ENCODE measurements at regions not wholly inside any gene's neighbourhood (a gene's known extent, or its start where the extent isn't known, plus 50 kb on each side); places are given as distances from the start of the nearest gene placed in this dataset.

DNA sequence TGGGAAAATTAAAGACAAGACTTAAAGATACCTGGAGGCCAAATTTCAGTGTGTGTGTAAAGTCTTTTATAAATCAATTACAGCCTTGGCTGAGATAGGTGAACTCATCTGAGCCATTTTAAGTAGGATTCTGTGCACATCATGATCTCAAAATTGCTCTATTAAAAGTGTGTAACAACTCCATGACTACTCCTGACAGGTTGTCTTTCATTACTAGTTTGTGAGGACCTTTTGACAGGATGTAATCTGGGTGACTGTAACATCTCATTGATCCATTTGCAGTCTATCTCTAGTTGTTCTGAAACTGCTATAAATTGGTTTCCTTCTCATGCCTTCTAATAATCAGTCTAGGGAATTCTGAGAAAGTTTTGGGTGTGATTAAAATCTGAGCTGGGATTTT is 753.3 kb downstream of the SLITRK5 start:
- Histone ChIP-seq H3K36me3 (ENCODE audit: control insufficient read depth in 2 of 2, insufficient read depth in 2 of 2, low read length in 1 of 2) (no peaks in the 10 kb centered on the region), H3K9me3 (ENCODE audit: control insufficient read depth in 2 of 2, insufficient read depth in 1 of 2, low read depth in 1 of 2, low read length in 1 of 2) (peaks cover 0 to 4% of the 10 kb centered on the region in 2 donors), H3K4me3 (ENCODE audit: low read depth in 1 of 2, low read length in 2 of 2) (no peak overlapping the region), H3K27ac (ENCODE audit: low read depth in 2 of 2, low read length in 1 of 2) (no peak overlapping the region), H3K4me1 (ENCODE audit: control insufficient read depth in 2 of 2, insufficient read depth in 2 of 2, low read length in 1 of 2) (no peaks in the 10 kb centered on the region), H3K27me3 (ENCODE audit: control insufficient read depth in 1 of 2, insufficient read depth in 2 of 2, low read length in 2 of 2) (no peaks in the 10 kb centered on the region)

GRCh38 chr13:88426661-88427060 is 755.5 kb downstream of the SLITRK5 start:
- no peaks in the 10 kb centered on the region for H3K27me3 ChIP-seq (ENCODE audit: control insufficient read depth in 1 of 2, insufficient read depth in 2 of 2, low read length in 2 of 2)
- no peaks in the 10 kb centered on the region for H3K36me3 ChIP-seq (ENCODE audit: control insufficient read depth in 2 of 2, insufficient read depth in 2 of 2, low read length in 1 of 2)
- H3K27ac ChIP-seq (ENCODE audit: low read depth in 2 of 2, low read length in 1 of 2) = no peak overlapping the region

DNA sequence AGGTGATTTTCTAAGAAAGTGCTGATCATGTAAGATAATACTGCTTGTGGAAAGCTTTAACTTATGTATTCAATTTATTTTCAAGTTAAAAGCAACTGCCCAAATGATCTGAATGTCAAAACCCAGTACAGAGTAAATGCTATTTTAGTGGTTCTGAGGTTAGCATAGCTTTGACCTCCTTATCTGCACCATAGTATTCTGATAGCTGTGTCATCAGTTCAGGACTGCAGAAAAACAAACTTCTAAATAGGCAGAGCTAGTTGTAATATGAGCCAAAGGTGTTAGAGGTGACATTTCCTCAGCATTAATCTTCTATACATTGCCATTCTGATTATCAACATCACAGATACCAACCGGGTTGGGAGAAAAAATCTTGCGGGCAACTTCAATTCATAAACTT is 758.7 kb downstream of the SLITRK5 start:
- H3K36me3 ChIP-seq (ENCODE audit: control insufficient read depth in 2 of 2, insufficient read depth in 2 of 2, low read length in 1 of 2) = no peaks in the 10 kb centered on the region
- peaks cover 0 to 4% of the 10 kb centered on the region in 2 donors for H3K9me3 ChIP-seq (ENCODE audit: control insufficient read depth in 2 of 2, insufficient read depth in 1 of 2, low read depth in 1 of 2, low read length in 1 of 2)
- no peaks in the 10 kb centered on the region for H3K4me1 ChIP-seq (ENCODE audit: control insufficient read depth in 2 of 2, insufficient read depth in 2 of 2, low read length in 1 of 2)
- 34 to 39% methylated on average over 2 of the region's 2 CpGs for WGBS, 2 donors
- H3K27ac ChIP-seq (ENCODE audit: low read depth in 2 of 2, low read length in 1 of 2) = no peak overlapping the region
- no peaks in the 10 kb centered on the region for H3K27me3 ChIP-seq (ENCODE audit: control insufficient read depth in 1 of 2, insufficient read depth in 2 of 2, low read length in 2 of 2)
- no peak overlapping the region for H3K4me3 ChIP-seq (ENCODE audit: low read depth in 1 of 2, low read length in 2 of 2)

More at GRCh38 chr13:88426661-88427060, 755.5 kb downstream of the SLITRK5 start:
- H3K4me1 ChIP-seq (ENCODE audit: control insufficient read depth in 2 of 2, insufficient read depth in 2 of 2, low read length in 1 of 2) = no peaks in the 10 kb centered on the region
- no peak overlapping the region for H3K4me3 ChIP-seq (ENCODE audit: low read depth in 1 of 2, low read length in 2 of 2)
- peaks cover 0 to 4% of the 10 kb centered on the region in 2 donors for H3K9me3 ChIP-seq (ENCODE audit: control insufficient read depth in 2 of 2, insufficient read depth in 1 of 2, low read depth in 1 of 2, low read length in 1 of 2)

DNA sequence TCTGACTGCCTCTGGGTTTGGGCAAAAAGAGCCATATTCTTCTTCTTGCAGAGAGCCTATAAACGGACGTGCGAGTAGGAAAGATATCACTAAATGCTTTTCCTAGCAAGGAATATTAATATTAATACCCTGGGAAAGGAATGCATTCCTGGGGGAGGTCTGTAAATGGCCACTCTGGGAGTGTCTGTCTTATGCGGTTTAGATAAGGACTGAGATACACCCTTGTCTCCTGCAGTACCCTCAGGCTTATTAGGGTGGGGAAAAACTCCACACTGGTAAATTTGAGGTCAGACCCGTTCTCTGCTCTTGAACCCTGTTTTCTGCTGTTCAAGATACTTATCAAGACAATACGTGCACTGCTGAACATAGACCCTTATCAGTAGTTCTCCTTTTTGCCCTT is 763.8 kb downstream of the SLITRK5 start:
- H3K36me3 ChIP-seq (ENCODE audit: control insufficient read depth in 2 of 2, insufficient read depth in 2 of 2, low read length in 1 of 2) = no peaks in the 10 kb centered on the region
- H3K9me3 ChIP-seq (ENCODE audit: control insufficient read depth in 2 of 2, insufficient read depth in 1 of 2, low read depth in 1 of 2, low read length in 1 of 2) = no peaks in the 10 kb centered on the region
- 86 to 92% methylated on average over 6 of the region's 6 CpGs for WGBS, 2 donors
- H3K4me1 ChIP-seq (ENCODE audit: control insufficient read depth in 2 of 2, insufficient read depth in 2 of 2, low read length in 1 of 2) = no peaks in the 10 kb centered on the region
- H3K27ac ChIP-seq (ENCODE audit: low read depth in 2 of 2, low read length in 1 of 2) = no peak overlapping the region
- H3K4me3 ChIP-seq (ENCODE audit: low read depth in 1 of 2, low read length in 2 of 2) = no peak overlapping the region
- H3K27me3 ChIP-seq (ENCODE audit: control insufficient read depth in 1 of 2, insufficient read depth in 2 of 2, low read length in 2 of 2) = no peaks in the 10 kb centered on the region

GRCh38 chr13:88436974-88437373 is 765.8 kb downstream of the SLITRK5 start:
- Histone ChIP-seq H3K4me3 (ENCODE audit: low read depth in 1 of 2, low read length in 2 of 2) (no peak overlapping the region), H3K27me3 (ENCODE audit: control insufficient read depth in 1 of 2, insufficient read depth in 2 of 2, low read length in 2 of 2) (no peaks in the 10 kb centered on the region), H3K27ac (ENCODE audit: low read depth in 2 of 2, low read length in 1 of 2) (no peak overlapping the region), H3K36me3 (ENCODE audit: control insufficient read depth in 2 of 2, insufficient read depth in 2 of 2, low read length in 1 of 2) (no peaks in the 10 kb centered on the region), H3K4me1 (ENCODE audit: control insufficient read depth in 2 of 2, insufficient read depth in 2 of 2, low read length in 1 of 2) (no peaks in the 10 kb centered on the region), H3K9me3 (ENCODE audit: control insufficient read depth in 2 of 2, insufficient read depth in 1 of 2, low read depth in 1 of 2, low read length in 1 of 2) (no peaks in the 10 kb centered on the region)
- 64 to 77% methylated on average over 1 of the region's 1 CpG for WGBS, 2 donors

DNA sequence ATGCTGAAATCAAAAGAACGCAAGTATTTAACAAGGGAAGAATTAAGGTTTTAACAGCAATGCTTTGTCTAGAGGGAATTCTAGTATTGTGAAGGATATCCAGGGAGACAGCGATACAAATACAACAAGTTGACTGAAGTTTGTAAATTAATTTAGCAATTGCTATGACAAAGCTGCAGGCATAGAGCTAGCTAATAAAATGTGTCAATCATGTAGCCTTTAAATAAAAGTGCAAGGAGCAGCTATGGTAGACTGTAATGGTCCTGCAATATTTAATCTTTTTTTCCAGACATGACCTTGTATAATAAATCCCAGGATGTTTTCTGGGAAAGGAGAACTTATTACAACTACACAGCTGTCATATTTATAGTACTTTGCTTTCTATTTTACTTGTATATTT is 779.3 kb downstream of the SLITRK5 start:
- Histone ChIP-seq H3K27ac (ENCODE audit: low read depth in 2 of 2, low read length in 1 of 2) (no peak overlapping the region), H3K4me1 (ENCODE audit: control insufficient read depth in 2 of 2, insufficient read depth in 2 of 2, low read length in 1 of 2) (no peaks in the 10 kb centered on the region), H3K9me3 (ENCODE audit: control insufficient read depth in 2 of 2, insufficient read depth in 1 of 2, low read depth in 1 of 2, low read length in 1 of 2) (no peaks in the 10 kb centered on the region), H3K27me3 (ENCODE audit: control insufficient read depth in 1 of 2, insufficient read depth in 2 of 2, low read length in 2 of 2) (no peaks in the 10 kb centered on the region), H3K4me3 (ENCODE audit: low read depth in 1 of 2, low read length in 2 of 2) (no peak overlapping the region), H3K36me3 (ENCODE audit: control insufficient read depth in 2 of 2, insufficient read depth in 2 of 2, low read length in 1 of 2) (no peaks in the 10 kb centered on the region)
- WGBS, 2 donors = 59 to 79% methylated on average over 2 of the region's 2 CpGs

GRCh38 chr13:88456151-88456550 is 785.0 kb downstream of the SLITRK5 start:
- WGBS, 2 donors = 61 to 66% methylated on average over 3 of the region's 3 CpGs

GRCh38 chr13:88459331-88459730 is 788.2 kb downstream of the SLITRK5 start:
- Histone ChIP-seq H3K4me3 (ENCODE audit: low read depth in 1 of 2, low read length in 2 of 2) (no peak overlapping the region), H3K27ac (ENCODE audit: low read depth in 2 of 2, low read length in 1 of 2) (no peak overlapping the region), H3K36me3 (ENCODE audit: control insufficient read depth in 2 of 2, insufficient read depth in 2 of 2, low read length in 1 of 2) (no peaks in the 10 kb centered on the region), H3K4me1 (ENCODE audit: control insufficient read depth in 2 of 2, insufficient read depth in 2 of 2, low read length in 1 of 2) (no peaks in the 10 kb centered on the region), H3K9me3 (ENCODE audit: control insufficient read depth in 2 of 2, insufficient read depth in 1 of 2, low read depth in 1 of 2, low read length in 1 of 2) (no peaks in the 10 kb centered on the region), H3K27me3 (ENCODE audit: control insufficient read depth in 1 of 2, insufficient read depth in 2 of 2, low read length in 2 of 2) (no peaks in the 10 kb centered on the region)

More at GRCh38 chr13:88456151-88456550, 785.0 kb downstream of the SLITRK5 start:
- no peaks in the 10 kb centered on the region for H3K9me3 ChIP-seq (ENCODE audit: control insufficient read depth in 2 of 2, insufficient read depth in 1 of 2, low read depth in 1 of 2, low read length in 1 of 2)
- H3K27me3 ChIP-seq (ENCODE audit: control insufficient read depth in 1 of 2, insufficient read depth in 2 of 2, low read length in 2 of 2) = no peaks in the 10 kb centered on the region
- no peak overlapping the region for H3K4me3 ChIP-seq (ENCODE audit: low read depth in 1 of 2, low read length in 2 of 2)
- H3K4me1 ChIP-seq (ENCODE audit: control insufficient read depth in 2 of 2, insufficient read depth in 2 of 2, low read length in 1 of 2) = no peaks in the 10 kb centered on the region
- H3K27ac ChIP-seq (ENCODE audit: low read depth in 2 of 2, low read length in 1 of 2) = no peak overlapping the region
- H3K36me3 ChIP-seq (ENCODE audit: control insufficient read depth in 2 of 2, insufficient read depth in 2 of 2, low read length in 1 of 2) = no peaks in the 10 kb centered on the region

DNA sequence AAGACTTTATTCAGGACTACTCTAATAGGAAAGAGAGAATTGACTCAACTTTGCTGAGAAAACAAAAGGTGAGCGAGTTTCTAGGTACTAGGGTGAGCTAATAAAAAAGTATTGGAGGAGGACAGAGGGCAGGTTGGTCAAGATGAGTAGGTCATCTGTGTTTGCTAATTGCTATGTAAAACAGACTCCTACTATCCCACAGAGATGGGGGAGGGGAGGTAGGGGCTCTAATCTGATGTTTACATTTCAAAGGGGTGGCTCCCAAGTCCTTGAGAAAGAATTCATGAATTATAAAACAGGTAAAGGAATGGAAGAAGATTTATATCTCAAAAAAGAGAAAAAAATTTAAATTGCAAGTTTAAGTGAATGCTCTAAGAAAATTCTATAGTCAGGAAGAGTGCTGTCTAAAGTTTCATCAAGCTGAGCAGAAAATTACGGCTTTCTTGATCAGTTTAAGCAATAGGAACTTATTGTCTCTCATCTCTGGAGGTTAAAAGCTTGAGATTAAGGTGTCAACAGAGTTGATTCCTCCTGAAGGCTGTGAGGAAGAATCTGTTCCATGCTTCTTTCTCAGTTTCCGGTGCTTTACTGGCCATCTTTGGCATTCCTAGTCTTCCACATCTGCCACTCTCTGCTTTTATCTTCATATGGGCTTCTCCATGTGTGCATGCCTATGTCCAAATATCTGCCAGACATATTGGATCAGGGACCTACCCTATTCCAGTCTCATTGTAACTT is 790.3 kb downstream of the SLITRK5 start:
- Histone ChIP-seq H3K36me3 (ENCODE audit: control insufficient read depth in 2 of 2, insufficient read depth in 2 of 2, low read length in 1 of 2) (no peaks in the 10 kb centered on the region), H3K4me1 (ENCODE audit: control insufficient read depth in 2 of 2, insufficient read depth in 2 of 2, low read length in 1 of 2) (no peaks in the 10 kb centered on the region), H3K4me3 (ENCODE audit: low read depth in 1 of 2, low read length in 2 of 2) (no peak overlapping the region), H3K27me3 (ENCODE audit: control insufficient read depth in 1 of 2, insufficient read depth in 2 of 2, low read length in 2 of 2) (no peaks in the 10 kb centered on the region), H3K27ac (ENCODE audit: low read depth in 2 of 2, low read length in 1 of 2) (no peak overlapping the region), H3K9me3 (ENCODE audit: control insufficient read depth in 2 of 2, insufficient read depth in 1 of 2, low read depth in 1 of 2, low read length in 1 of 2) (no peaks in the 10 kb centered on the region)
- 76 to 80% methylated on average over 3 of the region's 3 CpGs for WGBS, 2 donors

GRCh38 chr13:88464851-88465250 is 793.7 kb downstream of the SLITRK5 start:
- no peak overlapping the region for H3K27ac ChIP-seq (ENCODE audit: low read depth in 2 of 2, low read length in 1 of 2)
- no peaks in the 10 kb centered on the region for H3K9me3 ChIP-seq (ENCODE audit: control insufficient read depth in 2 of 2, insufficient read depth in 1 of 2, low read depth in 1 of 2, low read length in 1 of 2)
- H3K27me3 ChIP-seq (ENCODE audit: control insufficient read depth in 1 of 2, insufficient read depth in 2 of 2, low read length in 2 of 2) = no peaks in the 10 kb centered on the region
- H3K4me1 ChIP-seq (ENCODE audit: control insufficient read depth in 2 of 2, insufficient read depth in 2 of 2, low read length in 1 of 2) = no peaks in the 10 kb centered on the region
- WGBS, 2 donors = 74 to 77% methylated on average over 6 of the region's 6 CpGs
- no peaks in the 10 kb centered on the region for H3K36me3 ChIP-seq (ENCODE audit: control insufficient read depth in 2 of 2, insufficient read depth in 2 of 2, low read length in 1 of 2)
- no peak overlapping the region for H3K4me3 ChIP-seq (ENCODE audit: low read depth in 1 of 2, low read length in 2 of 2)

Measured in esophagus (tissue), 2 donors.